Gastrocnemius medialis (tissue), 4 donors: ENCODE measurements at regions not wholly inside any gene's neighbourhood (a gene's known extent, or its start where the extent isn't known, plus 50 kb on each side); places are given as distances from the start of the nearest gene placed in this dataset.

Source experiments
- CTCF ChIP-seq, 5 experiments: fragments of 450-650 bp in 3 of 5; fragments of 200-600 bp in 2 of 5; sonication (generic) in 2 of 5; IDR thresholded peaks in 4 of 5; conservative IDR thresholded peaks in 1 of 5; 1 replicate in 4 of 5; 2 replicates in 1 of 5; pipeline ENCODE4 v1.5.1; 2016 to 2019; ENCODE audit warnings: antibody characterized with exemption in 5 of 5, mild to moderate bottlenecking in 3 of 5, moderate library complexity in 3 of 5
- POLR2A ChIP-seq, 2 donors: fragments of 450-650 bp; IDR thresholded peaks; one replicate each; pipeline ENCODE4 v1.6.1; 2017; ENCODE audit warnings: antibody characterized with exemption in 2 of 2, mild to moderate bottlenecking in 2 of 2, moderate library complexity in 2 of 2

- TF ChIP-seq CTCF (IDR thresholded peaks at IDR 0.05 in 4 of 5, conservative IDR thresholded peaks at IDR 0.05 in 1 of 5) = no peak
- no peak for TF ChIP-seq POLR2A (IDR thresholded peaks at IDR 0.05)
Measured at GRCh38 chr7:12851841-12852240, 164.4 kb downstream of the ARL4A start.
